ENCODE measurements at regions not wholly inside any gene's neighbourhood (a gene's known extent, or its start where the extent isn't known, plus 50 kb on each side); places are given as distances from the start of the nearest gene placed in this dataset.

DNA sequence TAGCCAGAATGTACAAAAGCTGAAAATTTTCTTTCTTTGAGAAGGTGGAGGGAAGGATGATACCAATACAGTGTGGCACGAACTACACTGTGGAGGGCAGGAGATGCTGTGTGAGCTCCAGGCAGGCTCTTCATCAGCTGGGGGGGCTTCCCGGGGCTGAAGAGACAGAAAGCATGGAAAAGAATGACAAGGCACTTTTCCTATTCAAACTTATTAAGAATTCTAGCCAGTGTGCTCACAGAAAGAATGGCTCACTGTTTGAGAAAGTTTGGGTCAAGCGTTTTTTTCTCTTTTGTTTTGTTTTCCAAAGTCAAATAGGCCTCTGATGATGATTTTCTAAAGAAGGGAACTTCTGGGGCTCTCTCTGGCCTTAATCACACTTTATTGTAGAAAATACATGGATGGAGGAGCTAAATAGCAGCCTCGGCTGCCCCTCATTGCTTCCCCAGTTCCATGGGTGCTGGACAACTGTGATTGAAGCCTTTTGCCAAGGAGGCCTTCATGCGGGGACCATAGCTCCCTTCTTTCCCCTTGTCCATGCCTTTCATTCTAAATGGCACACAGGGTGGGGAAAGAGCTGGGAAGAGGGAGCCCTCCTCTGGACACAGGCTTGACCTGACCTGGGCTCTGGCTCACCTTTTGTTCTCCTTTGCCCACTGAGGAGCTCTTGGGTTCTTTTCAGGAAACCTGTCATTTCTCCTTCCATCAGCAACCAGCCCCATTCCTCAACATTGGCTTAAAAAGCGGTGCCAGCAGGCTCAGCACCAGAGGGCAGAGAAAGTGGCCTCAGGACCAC, 130.6 kb downstream of the TDRD15 start:
- no peak for DNase-seq

DNA sequence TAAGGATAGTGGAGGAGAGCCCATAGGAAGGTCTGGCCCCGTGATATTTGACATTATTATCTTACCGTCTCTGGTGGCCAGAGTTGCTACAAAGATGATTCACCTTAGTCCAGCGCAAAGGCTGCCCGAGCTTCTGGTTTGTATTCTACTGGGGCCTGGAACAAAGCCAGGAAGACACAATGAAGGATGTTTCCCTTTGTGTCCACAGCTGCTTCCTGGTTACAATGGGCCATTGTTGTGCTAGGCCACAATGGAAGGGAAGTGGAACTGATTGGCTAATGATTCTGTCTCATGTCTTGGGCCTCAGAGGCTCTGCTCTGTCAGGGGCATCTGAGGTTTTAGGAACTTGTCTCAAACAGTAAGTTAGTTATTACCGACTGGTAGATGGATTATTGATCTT, 132.2 kb downstream of the TDRD15 start:
- DNase-seq = no peak

DNA sequence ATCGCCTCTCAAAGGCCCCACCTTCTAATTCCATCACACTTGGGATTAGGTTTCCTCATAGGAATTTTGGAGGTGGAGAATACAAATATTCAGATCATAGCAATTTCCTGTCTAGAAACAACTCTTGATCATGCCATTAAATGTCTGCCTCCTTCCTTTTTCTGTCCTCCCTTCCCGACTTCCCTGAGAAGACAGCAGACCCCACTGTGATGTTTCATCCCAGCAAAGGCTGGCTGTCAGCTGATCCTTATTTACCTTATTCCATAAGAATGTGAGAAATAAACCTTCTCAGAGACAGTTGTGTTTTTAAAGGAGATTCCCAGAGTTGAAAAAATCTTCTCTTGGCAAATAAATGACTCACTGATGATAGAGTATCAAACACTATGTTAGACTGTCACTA, 133.9 kb downstream of the TDRD15 start:
- no peak for DNase-seq

DNA sequence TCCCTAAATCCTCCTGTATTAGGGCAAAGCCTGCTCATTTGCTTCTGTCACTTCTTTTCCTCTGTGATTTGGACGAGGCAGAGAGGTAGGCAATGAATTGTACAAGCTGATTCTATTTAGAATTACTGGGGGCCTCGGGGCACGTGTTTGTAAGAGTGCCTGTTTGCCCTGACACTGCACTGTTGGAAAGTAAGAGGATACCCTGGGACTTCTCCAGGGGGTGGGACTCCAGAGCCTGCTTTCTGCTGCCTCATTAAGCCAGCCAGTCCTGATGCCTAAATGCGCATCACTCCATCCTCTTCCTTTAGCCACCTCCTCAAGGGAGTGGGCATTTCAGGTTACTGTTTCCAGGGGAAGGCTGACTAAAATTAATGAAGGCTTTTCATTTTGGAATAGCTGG, 134.3 kb downstream of the TDRD15 start:
- DNase-seq = no peak

DNA sequence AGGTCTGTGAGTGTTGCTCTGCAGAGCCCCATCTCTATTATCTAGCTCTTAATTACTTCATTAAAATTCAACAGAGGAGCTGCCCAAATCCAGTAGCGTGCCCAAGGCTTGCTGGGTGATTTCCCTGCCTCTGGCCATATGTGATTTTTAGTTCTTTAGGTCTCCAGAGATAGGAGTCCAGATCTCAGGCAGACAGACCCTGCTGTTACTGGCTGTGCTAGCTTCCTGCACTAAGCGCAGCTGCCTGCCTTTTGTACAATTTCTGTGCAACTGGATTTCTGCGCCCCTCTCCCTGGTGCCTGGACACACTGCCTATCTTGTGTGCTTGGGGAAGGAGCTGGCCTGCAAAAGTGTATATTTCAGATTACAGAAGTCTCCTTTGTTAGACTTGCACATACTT, 136.5 kb downstream of the TDRD15 start:
- DNase-seq = peak; percentile 52

DNA sequence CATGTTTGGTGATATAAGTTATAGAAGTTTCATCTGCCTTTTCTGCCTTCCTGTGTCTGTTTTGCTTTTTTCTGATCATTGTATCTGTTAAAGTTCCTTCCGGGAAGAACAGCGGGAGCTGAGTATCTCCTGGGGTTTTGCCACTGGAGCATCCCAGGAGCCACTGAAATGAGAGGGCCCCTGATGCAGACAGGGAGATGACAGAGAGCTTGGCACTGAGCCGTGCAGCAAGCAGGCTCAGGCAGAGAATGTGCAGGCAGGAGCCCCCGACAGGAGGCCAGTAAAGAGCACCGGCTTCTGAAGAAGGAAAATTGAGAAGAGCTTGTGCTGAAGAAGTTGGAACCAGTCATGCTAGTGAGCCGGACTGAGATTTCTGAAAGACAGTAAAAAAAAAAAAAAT, 137.8 kb downstream of the TDRD15 start:
- no peak for DNase-seq

DNA sequence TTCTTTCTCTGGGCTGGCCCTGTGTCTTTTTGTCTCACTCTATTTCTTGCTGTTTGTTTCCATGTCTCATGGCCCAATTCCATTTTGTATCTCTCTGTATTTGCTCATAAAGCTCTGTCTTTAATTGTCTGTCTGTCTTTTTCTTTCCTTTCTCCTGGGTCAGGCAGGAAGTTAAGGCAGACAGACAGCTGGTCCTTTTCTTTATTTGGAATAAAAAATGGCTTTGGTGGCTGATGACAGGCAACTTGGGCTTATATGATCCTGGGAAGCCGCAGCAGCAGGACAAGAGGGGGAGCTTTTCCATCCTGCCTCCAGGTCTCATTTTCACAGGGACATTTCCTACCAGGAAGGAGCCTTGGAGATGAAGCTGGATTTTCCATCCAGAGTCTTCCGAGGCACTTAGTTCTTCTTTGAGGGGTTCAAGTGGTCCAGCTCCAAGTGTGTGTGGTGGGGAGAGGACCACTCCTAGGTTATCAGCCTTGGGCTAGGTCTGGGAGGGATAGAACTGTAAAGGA, 138.7 kb downstream of the TDRD15 start:
- no peak for DNase-seq

DNA sequence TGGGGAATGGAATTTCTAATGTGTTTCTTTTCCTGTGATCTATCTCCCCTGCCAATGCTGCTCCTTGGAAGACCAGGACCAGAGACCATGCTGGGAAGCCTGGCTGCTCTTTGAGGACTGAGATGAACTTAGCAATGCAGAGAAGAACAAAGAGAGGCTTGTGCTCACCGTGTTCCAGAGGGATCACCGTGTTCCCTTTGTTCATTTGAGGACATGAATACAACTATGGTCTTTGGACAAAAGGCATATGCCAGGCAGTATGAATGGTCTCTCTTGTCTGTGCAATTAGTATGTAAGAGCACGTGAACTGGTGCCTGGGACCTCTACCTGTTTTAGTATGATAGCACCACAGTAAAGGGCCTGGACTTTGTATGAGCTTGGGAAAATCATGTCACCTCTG, 139.9 kb downstream of the TDRD15 start:
- DNase-seq = no peak

DNA sequence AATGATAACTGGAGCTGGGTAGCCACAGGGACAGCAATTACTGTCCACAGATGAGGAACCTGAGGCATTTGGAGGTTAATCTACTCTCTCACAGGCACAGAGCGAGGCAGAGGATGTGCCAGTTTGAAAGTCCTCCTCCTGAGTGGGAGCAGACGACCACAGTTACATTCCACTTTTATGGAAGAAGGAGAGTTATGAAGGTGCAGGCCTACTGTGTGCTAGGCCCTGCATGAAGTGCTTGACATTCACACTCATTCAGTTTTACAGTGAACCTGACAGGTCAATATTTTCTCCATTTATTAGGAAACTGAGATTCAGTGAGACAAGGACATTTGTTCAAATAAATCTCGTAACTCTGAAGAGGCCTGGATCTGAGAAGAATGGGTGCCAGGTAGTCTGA, 142.0 kb downstream of the TDRD15 start:
- no peak for DNase-seq

DNA sequence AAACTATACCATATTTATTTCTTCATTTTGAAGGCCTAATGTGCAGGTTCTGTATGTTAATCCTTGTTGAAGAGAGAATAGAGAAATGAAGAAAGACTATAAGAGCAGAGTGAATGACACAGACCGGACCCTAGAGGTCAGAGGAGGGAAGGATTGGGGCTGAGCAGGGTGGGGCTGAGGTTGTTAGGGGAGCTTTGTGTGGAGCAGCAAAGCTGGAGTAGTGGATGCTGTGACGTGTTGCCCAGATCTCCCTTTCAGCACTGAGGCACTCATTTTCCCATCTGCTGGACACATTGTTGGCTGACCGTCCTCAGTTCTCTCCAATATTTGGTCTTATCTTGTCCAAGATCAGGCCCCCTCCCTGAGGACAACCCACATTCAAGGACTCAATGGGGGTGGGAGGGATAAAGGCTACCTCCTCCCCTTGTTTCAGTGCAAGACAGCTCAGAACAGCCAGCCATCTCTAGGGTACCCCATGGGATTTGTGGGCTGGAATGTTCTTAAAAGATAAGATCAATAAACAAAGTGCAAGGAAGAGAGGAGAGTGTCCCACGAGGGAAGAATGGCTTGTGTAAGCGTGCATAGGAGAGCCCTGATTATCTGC, 143.6 kb downstream of the TDRD15 start:
- no peak for DNase-seq

DNA sequence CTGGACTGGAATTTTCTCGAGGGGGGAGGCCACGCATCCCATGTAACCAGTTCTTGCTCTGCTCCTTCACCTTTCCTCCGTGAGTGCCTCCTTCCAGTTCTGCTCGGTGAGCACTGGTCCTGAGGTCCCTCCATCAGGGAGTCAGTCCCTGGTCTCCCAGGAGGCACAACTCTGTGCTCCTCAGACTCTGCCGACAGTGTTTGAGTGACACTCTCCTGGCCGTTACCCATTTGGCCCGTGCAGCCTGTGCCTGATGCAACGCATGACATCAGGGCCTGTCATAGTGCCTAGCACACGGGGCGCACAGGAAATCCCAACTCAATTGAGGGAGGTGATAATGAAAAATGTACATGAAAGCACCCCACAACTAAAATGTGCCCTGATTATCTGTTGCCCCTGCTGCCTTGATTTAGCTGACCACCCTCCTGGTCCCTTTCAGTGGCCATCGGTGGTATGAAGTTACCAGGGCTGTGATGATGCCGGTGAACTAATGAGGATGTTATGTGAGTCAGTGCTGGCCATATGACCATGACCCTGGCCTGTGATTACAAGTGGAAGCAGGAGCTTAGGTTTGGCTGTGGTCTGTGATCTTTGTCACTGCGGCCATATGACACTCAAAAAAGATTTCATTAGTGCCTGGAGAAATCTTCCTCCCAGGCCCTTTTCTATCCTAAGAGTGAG, 144.6 kb downstream of the TDRD15 start:
- no peak for DNase-seq

DNA sequence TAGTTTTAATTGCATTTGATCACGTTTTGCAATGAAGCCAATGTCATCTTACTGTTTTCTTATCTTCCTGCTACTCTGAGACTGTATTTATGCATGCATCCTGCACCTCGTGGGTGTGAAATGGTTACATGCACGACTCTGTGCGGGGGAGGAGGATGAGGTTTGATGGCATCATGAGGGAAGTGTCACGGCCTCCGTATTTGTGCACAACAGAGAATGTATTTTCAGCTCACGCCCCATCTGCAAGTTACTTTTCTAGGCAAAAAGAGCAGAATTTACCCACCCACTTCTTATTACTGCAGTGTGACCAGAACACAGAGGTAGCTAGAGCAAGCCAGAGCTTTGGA, 145.1 kb downstream of the TDRD15 start:
- DNase-seq = no peak

DNA sequence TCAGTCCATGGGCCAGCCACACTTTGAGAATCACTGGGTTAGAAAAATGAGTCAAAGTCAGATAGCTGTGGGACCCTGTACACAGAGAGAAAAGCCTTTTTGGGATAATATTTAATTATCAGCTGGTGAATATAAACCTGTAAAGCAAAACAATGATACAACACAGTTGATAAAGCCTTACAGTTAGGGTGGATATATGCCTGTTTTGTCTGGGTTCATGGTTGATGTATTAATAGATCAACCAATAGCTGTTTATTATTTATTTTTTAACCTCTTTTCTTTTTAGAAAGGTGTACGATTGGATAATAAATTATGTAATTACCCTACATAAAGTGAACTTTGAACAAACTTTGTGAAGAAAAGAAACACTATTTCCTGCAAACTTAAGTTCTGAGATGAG, 145.6 kb downstream of the TDRD15 start:
- DNase-seq = no peak

DNA sequence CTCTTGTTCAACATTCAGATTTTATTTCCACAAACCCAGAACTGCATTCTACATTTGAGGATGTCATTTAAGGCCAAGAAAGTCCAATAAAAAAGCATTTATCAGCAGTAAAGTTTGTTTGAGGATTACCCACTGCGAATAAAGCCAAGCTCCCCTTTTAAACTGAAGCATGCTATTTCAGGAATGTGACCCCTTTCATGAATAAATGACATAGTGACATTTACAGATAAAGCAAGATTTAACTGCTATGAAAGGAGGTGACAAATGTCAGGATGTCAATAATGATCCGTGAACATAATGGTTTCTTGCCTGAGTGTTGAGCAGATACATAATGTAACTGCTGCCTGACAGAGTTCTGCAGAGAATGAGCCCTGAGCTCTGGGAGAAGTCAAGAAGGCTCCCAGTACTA, 146.3 kb downstream of the TDRD15 start:
- DNase-seq = no peak

DNA sequence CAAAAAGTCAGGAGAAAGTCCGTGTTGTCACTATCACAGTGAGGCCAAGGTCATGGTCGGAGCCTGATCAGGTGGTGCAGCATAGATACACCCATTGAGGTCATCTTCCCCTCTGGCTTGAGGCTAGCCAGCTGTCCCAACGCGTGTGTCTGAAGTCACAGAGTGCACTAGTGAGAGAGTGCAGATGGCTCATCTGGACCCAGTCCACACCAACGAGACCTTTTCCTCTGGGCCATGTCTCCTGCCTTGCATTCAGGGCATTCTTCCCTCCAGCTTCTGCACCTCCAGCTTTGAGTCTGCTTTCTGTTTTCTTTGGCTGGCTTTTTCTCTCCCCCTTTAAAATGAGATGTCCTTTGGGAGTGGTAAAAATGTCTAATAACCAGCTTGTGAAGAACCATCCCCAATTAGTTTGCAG, 146.9 kb downstream of the TDRD15 start:
- no peak for DNase-seq

DNA sequence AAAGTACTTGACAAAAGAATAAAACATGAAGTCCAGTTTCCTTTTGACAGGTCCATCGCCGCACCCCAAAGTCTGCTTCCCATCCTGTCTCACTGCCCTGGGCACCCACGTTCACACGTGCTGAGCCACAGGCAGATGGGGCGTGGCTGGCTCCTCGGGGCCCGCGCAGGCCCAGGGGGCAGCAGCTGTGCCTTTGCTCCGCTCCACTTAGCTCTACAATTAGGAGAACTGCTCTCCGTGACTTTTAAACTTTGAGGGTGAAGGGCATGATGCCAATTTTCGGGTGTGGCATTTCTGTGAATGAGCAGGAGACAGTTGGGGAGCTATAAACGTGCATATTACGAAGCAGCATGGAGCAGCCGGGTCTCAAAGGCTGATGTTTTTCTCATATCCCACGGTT, 152.4 kb downstream of the TDRD15 start:
- no peak for DNase-seq

DNA sequence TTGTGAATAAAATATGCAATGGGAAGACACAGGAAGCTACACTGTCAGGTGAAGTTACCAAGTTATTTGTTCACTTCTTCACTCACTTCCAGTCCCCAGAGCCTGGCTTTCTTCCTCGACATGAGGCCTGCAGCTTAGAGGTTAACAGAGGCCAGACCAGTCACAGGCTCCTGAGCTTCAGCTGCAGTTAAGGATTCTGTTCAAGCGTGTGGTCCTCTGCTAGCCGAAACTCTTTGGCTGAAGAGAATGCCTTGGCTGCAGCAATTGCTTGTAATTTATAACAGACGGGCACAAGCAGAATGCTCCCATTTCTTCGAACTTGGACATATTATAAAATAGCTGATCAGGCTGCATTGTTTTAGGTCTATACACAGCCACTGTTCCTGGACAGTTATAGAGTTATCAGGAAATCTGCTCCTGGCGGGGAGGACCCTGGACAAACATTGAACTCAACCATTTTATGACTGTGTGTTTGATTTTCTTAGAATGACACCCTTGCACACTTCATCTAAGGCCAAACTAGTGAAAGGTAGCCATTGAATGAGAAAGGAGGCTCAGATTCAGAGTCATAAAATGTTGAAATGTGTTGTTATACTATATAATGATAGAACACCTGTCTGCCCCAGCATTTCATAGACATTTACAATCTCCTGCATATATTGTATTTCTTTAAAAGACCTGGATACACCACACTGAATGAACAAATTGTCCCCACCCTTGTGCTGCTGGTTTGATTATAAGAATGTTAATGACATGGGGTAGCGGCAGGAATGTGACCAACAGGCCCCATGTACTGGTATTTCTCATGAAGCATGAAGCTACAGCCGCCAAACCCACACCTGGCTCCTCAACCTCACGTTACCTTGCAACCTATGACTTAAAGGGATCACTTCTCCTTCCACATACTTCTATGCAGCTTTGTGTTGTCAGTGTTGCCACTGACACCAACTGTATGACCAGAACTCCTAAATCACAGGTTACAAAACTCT, 153.6 kb downstream of the TDRD15 start:
- no peak for DNase-seq

DNA sequence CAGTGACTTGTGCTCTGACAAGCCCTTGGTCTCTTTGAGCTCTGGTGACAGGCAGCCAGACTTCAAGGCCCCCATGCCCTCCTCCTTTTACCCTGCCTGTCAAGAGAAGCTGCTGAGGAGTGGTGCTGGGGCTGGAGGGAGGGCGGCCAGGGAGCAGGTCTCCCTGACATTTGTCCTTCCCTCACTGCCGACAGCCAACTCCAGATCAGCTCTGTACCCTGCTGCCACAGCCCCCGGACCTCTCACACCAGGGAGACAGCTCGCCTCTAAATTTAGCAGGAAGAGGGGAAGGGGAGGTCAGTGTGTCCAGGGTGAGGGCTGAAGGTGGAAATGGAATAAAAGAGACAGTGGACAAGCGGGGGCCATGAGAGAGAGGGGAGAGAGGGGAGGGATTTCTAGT, 155.8 kb downstream of the TDRD15 start:
- no peak for DNase-seq

DNA sequence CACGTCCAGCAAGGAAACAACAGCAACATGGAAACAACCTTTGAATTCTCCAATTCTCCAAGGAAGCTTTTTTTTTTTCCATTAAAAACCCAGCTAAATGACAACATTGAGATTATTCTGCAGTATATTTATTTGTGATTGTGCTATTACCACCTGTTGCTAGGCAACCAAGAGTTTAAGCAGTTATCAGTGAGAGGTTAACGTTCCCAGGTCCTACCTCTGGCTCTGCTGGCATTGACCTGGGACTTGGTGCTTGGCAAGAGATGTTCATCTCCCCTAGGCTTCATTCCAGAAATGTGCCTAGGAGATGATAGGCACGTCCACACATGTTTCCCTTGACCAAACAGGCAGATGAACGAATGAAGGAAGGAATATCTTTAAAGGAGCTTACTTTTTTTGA, 157.0 kb downstream of the TDRD15 start:
- DNase-seq = no peak

DNA sequence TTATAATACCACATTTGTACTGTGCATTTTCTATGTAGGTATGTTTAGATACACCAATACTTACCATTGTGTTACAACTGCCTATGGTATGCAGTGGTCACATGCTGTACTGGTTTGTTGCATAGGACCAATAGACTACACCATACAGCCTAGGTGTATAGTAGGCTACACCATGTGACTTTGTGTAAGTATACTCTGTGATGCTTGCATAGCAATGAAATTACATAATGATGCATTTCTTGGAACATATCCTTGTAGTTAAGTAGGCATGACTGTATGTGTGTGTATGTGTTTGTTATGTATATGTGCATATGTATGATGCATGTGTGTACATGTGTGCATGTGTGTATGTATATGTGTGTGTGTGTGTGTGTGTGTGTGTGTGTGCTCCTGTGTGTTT, 157.6 kb downstream of the TDRD15 start:
- DNase-seq = no peak

DNA sequence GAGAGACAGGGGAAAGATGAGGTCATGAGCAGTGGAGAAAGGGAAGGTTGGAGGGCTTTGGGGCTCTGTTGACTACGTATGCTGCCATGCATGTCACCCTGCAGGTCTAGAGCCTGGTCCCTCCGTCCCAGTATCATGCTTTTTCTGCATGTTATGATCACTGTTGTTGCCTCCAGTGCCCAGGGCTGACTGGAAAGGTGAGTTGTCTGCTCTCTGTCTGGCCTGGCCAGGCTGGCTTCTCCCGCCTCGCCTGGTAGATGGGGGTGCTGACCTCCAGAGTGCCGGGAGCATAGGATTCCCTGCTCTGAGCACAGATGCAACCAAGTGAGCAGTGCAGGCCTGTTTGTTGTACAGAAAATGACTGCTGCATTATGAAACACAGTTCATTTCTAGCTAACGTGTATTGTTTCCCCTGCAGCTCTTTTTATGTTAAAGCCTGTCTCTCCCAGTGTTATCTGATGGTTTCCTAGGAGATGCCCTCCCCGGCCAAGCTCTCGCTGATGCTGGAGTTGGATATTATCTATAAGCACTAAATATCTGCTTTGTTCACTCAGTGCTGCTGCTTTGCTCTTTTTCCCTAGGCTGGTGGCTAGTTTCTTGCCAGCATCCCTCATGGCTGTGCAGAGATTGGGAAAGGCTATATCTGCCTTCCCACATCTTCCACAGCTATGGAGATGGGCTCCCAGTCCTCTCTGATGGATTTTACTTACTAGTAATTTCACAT, 158.2 kb downstream of the TDRD15 start:
- no peak for DNase-seq

DNA sequence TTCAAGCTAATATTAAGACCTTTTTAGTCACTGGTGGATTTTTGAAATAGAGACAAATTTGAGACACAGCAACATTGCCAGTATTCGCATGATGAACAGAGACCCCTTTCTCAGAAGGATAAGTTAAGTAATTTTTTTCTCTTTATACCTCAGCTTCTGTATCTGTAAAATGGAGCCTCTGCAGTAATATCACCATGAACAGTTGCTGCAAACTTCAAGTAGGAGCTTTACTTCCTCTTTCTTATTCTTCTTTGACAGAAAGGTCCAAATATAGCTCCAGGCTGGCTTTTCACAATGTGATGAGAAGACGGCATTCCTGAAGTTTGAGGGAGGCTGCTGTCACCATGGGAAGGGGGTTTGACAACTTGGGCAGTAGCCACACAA, 158.7 kb downstream of the TDRD15 start:
- no peak for DNase-seq

All from DMS 273 treated with DMSO at 0.1 percent for 48 hours (cell line).